ENCODE measurements at regions not wholly inside any gene's neighbourhood (a gene's known extent, or its start where the extent isn't known, plus 50 kb on each side); places are given as distances from the start of the nearest gene placed in this dataset.

GRCh38 chr2:34306745-34307144 is 707.6 kb upstream of the FAM98A start:
- Histone ChIP-seq H3K4me1 (ENCODE audit: control insufficient read depth, insufficient read depth, low read length) (no peaks in the 10 kb centered on the region), H3K27me3 (replicated peaks in 1 of 2; ENCODE audit: control insufficient read depth in 2 of 2, insufficient read depth in 2 of 2, low read length in 1 of 2) (no peaks in the 10 kb centered on the region), H3K27ac (ENCODE audit: control insufficient read depth, insufficient read depth) (no peak overlapping the region), H3K9me3 (replicated peaks; ENCODE audit: control insufficient read depth, insufficient read depth, low read length) (no peaks in the 10 kb centered on the region), H3K4me2 (ENCODE audit: control insufficient read depth, insufficient read depth) (no peak overlapping the region), H2AFZ (ENCODE audit: control insufficient read depth, low read depth, low read length) (no peak overlapping the region), H4K20me1 (ENCODE audit: control insufficient read depth, insufficient read depth) (no peaks in the 10 kb centered on the region), H3K36me3 (ENCODE audit: control insufficient read depth in 2 of 2, insufficient read depth in 2 of 2, low read length in 1 of 2) (no peaks in the 10 kb centered on the region), H3K4me3 (no peak overlapping the region), H3K9ac (ENCODE audit: control insufficient read depth, insufficient read depth, low read length) (no peak overlapping the region), H3K79me2 (ENCODE audit: control insufficient read depth, insufficient read depth, low read length) (no peaks in the 10 kb centered on the region)
- no TSS peak for BruUV-seq (replicated peaks)
- RAD21 ChIA-PET (ENCODE audit: unreplicated experiment) = no interaction called here
- TF ChIP-seq CBX5 (IDR thresholded peaks at IDR 0.05; ENCODE audit: low read depth) (no peak), PAX8 (IDR thresholded peaks at IDR 0.05) (no peak), ZBED1 (IDR thresholded peaks at IDR 0.05; ENCODE audit: borderline replicate concordance) (no peak), CHD2 (IDR thresholded peaks at IDR 0.05; ENCODE audit: borderline replicate concordance, low read depth, low read length) (no peak), NFXL1 (IDR thresholded peaks at IDR 0.05; ENCODE audit: borderline replicate concordance) (no peak), ZNF274 (IDR thresholded peaks at IDR 0.05; ENCODE audit: insufficient read depth, insufficient read length) (no peak), KAT2A (conservative IDR thresholded peaks at IDR 0.05; ENCODE audit: control insufficient read depth, low read depth, low read length) (no peak), ZNF24 (IDR thresholded peaks at IDR 0.05) (no peak), ATF7 (IDR thresholded peaks at IDR 0.05; ENCODE audit: low read depth) (no peak), STAT1 (conservative IDR thresholded peaks at IDR 0.05) (no peak), NRF1 (conservative IDR thresholded peaks at IDR 0.05; ENCODE audit: low read depth, low read length) (no peak), EZH2 (IDR thresholded peaks at IDR 0.05; ENCODE audit: borderline replicate concordance, control insufficient read depth, low read depth, low read length) (no peak), ETV6 (conservative IDR thresholded peaks at IDR 0.05 in 1 of 2, IDR thresholded peaks at IDR 0.05 in 1 of 2; ENCODE audit: borderline replicate concordance in 1 of 2, low read depth in 1 of 2) (no peak)
- POLR2A ChIA-PET = no interaction called here
- CTCF ChIA-PET = no interaction called here
- ATAC-seq = no peak
- DNase-seq (ENCODE audit: low read depth, low spot score) = no peak
- intact Hi-C loops (cut with micrococcal nuclease; ENCODE audit: unreplicated experiment) = no loop called here
- no peak for FAIRE-seq
- SMC1A ChIA-PET (ENCODE audit: uncharacterized antibody, unreplicated experiment) = no interaction called here
- in situ Hi-C loops (cut with MboI) = no loop called here

All from GM12878 (cell line).